Sigmoid colon (tissue), 4 donors: ENCODE measurements at regions not wholly inside any gene's neighbourhood (a gene's known extent, or its start where the extent isn't known, plus 50 kb on each side); places are given as distances from the start of the nearest gene placed in this dataset.

ENCODE experiments used
- EP300 ChIP-seq, 4 donors: sonication (generic); formaldehyde crosslinking; IDR thresholded peaks; one replicate each; pipeline ENCODE4 v1.6.1; 2017; ENCODE audit warnings: antibody characterized with exemption in 4 of 4
- POLR2A ChIP-seq, 2 donors: fragments of 450-650 bp; IDR thresholded peaks; one replicate each; pipeline ENCODE4 v1.6.1; 2016; ENCODE audit warnings: antibody characterized with exemption in 2 of 2, mild to moderate bottlenecking in 2 of 2, moderate library complexity in 2 of 2
- POLR2AphosphoS5 ChIP-seq, 4 donors: sonication (generic); formaldehyde crosslinking; IDR thresholded peaks; one replicate each; pipeline ENCODE4 v1.6.1; 2017; ENCODE audit warnings: antibody characterized with exemption in 4 of 4

DNA sequence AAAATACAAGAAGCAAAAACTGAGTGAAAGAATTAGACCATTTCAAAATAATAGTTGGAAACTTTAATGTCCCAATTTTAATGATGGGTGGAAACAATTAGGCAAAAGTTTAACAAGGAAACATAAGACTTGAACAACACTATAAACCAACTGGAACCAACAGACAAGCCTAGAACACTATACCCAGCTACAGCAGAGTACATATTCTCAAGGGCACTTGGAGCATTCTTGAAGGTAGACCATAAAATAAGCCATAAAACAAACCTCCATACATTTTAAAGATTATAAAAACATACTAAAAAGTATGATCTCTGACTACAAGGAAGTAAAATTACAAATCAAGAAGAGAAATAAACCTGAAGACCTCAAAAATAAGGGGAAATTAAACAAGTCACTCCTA, 616.7 kb downstream of the SUCLG1 start:
- TF ChIP-seq POLR2A (IDR thresholded peaks at IDR 0.05) (no peak), EP300 (IDR thresholded peaks at IDR 0.05) (no peak), POLR2AphosphoS5 (IDR thresholded peaks at IDR 0.05) (no peak)
